HG03565 (cell line): ENCODE measurements at regions not wholly inside any gene's neighbourhood (a gene's known extent, or its start where the extent isn't known, plus 50 kb on each side); places are given as distances from the start of the nearest gene placed in this dataset.
"Not testable (repeated sequence)": the region's sequence is repeated elsewhere in the genome, so short reads cannot be mapped to it uniquely, and the experiment has no call there.

Source experiments
- ATAC-seq: cut with Tn5 transposase; IDR thresholded peaks from one replicate; pipeline ENCODE4 v1.9.1; 2021; ENCODE audit warnings: mild to moderate bottlenecking, moderate library complexity; ENCODE audit not compliant: unreplicated experiment

GRCh38 chr16:60078819-60079218 is 1344.7 kb upstream of the GOT2 start:
- ATAC-seq: not testable (repeated sequence)

- ATAC-seq: no peak
Observed at GRCh38 chr16:60077861-60078260, 1343.7 kb upstream of the GOT2 start.

GRCh38 chr16:60074378-60074777 is 1340.3 kb upstream of the GOT2 start:
- no peak for ATAC-seq

- ATAC-seq: no peak
Observed at GRCh38 chr16:60073376-60073775, 1339.3 kb upstream of the GOT2 start.

GRCh38 chr16:60064026-60064425 is 1329.9 kb upstream of the GOT2 start:
- no peak for ATAC-seq

- ATAC-seq: no peak
Observed at GRCh38 chr16:60061396-60061795, 1327.3 kb upstream of the GOT2 start.

- no peak for ATAC-seq
Observed at GRCh38 chr16:60060731-60061130, 1326.6 kb upstream of the GOT2 start.

- ATAC-seq: no peak
Observed at GRCh38 chr16:60059141-60059540, 1325.0 kb upstream of the GOT2 start.

GRCh38 chr16:60041671-60042070 is 1307.6 kb upstream of the GOT2 start:
- ATAC-seq: no peak

- ATAC-seq: no peak
Observed at GRCh38 chr16:60031740-60032139, 1297.6 kb upstream of the GOT2 start.

- ATAC-seq: no peak
Observed at GRCh38 chr16:60027351-60027750, 1293.2 kb upstream of the GOT2 start.

GRCh38 chr16:60013076-60013475 is 1279.0 kb upstream of the GOT2 start:
- ATAC-seq: no peak

- ATAC-seq: no peak
Observed at GRCh38 chr16:60001523-60001922, 1267.4 kb upstream of the GOT2 start.

GRCh38 chr16:59997706-59998105 is 1263.6 kb upstream of the GOT2 start:
- ATAC-seq: no peak

GRCh38 chr16:59993101-59993500 is 1259.0 kb upstream of the GOT2 start:
- no peak for ATAC-seq

GRCh38 chr16:59991171-59991570 is 1257.1 kb upstream of the GOT2 start:
- ATAC-seq: no peak

GRCh38 chr16:59988591-59988990 is 1254.5 kb upstream of the GOT2 start:
- ATAC-seq: no peak

- ATAC-seq: no peak
Observed at GRCh38 chr16:59975953-59976352, 1241.8 kb upstream of the GOT2 start.

GRCh38 chr16:59973966-59974365 is 1239.8 kb upstream of the GOT2 start:
- ATAC-seq: no peak

- no peak for ATAC-seq
Observed at GRCh38 chr16:59971264-59971663, 1237.1 kb upstream of the GOT2 start.

GRCh38 chr16:59964232-59964924 is 1230.3 kb upstream of the GOT2 start:
- no peak for ATAC-seq

- ATAC-seq: no peak
Observed at GRCh38 chr16:59959311-59959710, 1225.2 kb upstream of the GOT2 start.

- ATAC-seq: no peak
Observed at GRCh38 chr16:59950431-59950830, 1216.3 kb upstream of the GOT2 start.
